ENCODE measurements at regions not wholly inside any gene's neighbourhood (a gene's known extent, or its start where the extent isn't known, plus 50 kb on each side); places are given as distances from the start of the nearest gene placed in this dataset.
"Not testable (repeated sequence)": the region's sequence is repeated elsewhere in the genome, so short reads cannot be mapped to it uniquely, and the experiment has no call there.

DNA sequence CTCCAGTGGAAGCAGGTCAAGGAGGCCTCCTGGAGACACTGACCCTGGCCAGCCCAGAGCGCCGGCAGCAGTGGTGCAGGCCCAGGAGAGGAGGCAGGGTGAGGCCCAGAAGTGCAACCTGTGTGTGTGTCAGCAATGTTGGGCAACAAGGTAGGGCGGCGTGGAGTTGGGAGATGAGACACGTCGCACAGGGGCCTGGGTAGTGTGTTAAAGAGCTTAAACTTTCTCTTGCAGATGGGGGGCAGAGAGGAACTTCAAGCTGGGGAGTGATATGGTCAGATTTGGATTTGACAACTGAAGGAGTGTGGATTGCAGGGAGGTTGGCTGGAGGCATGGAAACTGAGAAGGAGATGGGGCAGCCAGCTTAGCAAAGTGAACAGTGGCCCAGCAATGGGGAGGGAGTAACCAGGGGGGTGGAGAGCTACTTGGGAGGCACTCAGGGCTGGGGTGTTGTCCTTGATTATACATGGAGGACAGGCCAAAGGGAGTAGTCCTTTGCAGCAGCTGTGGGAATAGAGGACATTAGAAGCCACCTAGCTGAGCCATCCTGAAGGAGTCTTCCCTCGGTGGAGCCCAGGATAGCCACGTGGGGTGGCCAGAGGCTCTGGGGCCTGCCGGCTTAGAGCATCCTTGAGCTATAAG lies 278.6 kb upstream of the HS6ST1 start:
- Mint-ChIP-seq H3K27ac (no peak overlapping the region), H3K36me3 (no peaks in the 10 kb centered on the region), H3K9me3 (no peaks in the 10 kb centered on the region)
- no peak for DNase-seq (ENCODE audit: low spot score in 2 of 2)
- ATAC-seq, result no peak

DNA sequence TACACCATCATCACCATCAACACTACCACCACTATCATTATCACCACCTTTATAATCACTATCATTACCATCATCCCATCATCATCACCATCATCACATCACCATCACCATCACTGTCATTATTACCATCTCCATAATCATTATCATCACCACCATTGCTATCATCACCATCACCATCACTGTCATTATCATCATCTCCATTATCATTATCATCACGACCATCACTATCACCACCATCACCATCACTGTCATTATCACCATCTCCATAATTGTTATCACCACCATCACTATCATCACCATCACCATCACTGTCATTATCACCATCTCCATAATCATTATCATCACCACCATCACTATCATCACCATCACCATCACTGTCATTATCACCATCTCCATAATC lies 279.6 kb upstream of the HS6ST1 start:
- not testable (repeated sequence) for ATAC-seq; H3K27ac Mint-ChIP-seq; H3K36me3 Mint-ChIP-seq; H3K9me3 Mint-ChIP-seq; DNase-seq (ENCODE audit: low spot score in 2 of 2)

DNA sequence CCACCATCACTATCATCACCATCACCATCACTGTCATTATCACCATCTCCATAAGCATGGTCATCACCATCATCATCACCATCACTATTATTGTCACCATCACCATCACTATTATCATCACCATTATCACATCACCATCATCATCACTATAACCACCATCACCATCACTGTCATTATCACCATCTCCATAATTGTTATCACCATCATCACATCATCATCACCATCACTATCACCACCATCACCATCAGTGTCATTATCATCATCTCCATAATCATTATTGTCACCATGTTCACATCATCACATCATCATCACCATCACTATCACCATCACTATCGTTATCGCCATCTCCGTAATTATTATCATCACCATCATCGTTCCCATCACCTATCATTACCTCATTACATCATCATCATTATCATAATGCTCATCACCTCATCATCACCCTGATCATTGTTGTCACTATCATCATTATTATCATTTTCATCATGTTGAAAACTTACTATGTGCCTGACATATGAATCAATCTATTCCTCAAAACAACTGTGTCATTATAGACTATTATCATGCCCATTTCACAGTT lies 280.3 kb upstream of the HS6ST1 start:
- ATAC-seq (no peak), DNase-seq (ENCODE audit: low spot score in 2 of 2) (no peak)
- Mint-ChIP-seq H3K27ac (no peak overlapping the region), H3K36me3 (no peaks in the 10 kb centered on the region), H3K9me3 (no peaks in the 10 kb centered on the region)

DNA sequence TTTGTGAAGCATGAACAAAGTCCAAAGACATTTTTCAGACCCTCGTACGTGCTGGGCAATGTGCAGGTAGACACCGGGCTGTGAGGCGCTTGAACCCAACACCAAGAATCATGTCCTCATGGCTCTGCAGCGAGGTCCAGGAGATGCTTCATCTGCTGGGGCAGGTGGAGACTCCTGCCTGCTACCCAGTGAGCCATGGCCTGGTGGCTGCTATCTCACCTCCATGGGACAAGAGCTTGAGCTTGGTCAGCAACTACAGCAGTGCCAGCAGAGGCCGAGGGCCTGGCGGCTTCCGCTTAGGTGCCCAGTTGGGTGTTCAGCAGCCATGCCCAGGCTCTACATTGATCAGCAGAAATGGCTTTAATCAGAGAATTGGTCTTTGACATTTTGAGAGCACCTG lies 281.0 kb upstream of the HS6ST1 start:
- no peak overlapping the region for H3K27ac Mint-ChIP-seq
- no peaks in the 10 kb centered on the region for H3K9me3 Mint-ChIP-seq
- no peaks in the 10 kb centered on the region for H3K36me3 Mint-ChIP-seq
- DNase-seq (ENCODE audit: low spot score in 2 of 2), result peak in 1 of 2 donors; percentile 37
- no peak for ATAC-seq

DNA sequence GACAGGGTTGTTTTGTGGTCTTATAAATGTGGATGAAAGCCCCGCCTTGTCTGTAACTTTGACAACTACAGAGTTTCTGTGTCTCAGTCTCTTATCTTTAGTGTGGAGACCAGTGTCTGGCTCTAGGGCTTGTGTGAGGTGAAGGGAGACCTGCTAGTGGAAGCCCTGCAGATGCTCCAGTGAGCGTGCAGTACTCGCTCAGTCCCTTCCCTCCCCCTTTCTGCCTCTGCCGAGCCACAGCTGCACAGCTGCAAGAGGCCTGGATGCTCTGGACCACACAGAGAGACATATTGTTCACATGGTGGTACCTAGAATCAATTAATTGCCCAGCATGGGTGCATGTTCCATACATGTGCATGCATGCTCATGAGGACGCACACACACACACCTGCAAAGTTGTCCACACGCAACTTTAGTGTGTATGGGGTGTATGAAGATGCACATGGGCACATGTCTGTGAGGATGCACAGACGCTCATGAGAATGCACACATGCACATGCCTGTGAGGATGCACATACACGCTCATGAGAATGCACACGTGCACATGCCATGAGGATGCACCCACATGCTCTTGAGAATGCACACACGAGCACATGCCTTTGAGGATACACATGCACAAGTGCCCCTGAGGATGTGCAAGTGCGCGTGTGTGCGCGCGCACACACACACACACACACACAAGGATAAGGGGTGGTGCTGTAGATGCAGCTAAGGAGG lies 282.1 kb upstream of the HS6ST1 start:
- Mint-ChIP-seq H3K27ac (no peak overlapping the region), H3K9me3 (no peaks in the 10 kb centered on the region), H3K36me3 (no peaks in the 10 kb centered on the region)
- ATAC-seq, result no peak
- peak in 1 of 2 donors; percentile 30 for DNase-seq (ENCODE audit: low spot score in 2 of 2)

DNA sequence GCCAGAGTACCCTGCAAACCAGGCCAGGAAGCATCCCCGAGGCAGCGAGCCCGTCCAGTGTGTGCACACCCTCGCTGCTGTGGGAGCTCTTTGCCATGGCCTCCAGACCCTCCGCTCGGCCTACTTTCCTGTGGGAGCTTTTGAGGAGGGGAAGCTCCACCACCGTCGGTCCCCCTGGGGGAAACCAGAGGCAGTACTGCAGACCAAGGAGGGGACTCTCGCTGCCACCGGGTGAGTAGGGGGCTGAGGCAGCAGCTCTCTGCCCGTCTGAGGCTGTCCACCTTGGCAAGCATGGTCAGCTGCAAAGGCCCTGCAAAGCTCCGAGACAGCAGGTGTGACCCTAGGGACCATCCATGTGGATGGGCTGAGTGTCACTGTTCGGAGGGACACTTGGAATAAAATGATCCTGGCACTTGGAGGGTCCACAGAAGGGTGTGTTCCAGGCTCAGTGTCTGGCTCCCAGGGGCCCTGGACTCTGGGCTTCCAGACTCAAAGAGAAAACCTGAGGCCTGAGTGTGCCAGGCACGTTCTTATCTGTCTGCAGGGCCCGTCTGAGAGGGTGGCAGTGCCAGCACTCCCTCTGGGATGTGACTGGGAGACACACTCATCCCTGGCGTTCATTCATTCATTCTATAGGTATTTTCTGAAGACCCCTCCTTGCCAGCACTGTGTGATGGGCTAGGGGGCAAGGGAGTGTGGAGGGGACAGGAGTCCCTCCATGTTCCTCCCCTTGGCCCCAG lies 282.8 kb upstream of the HS6ST1 start:
- Mint-ChIP-seq H3K36me3 (no peaks in the 10 kb centered on the region), H3K9me3 (no peaks in the 10 kb centered on the region), H3K27ac (peak overlapping the region in 1 of 2 donors; percentile 13)
- no peak for ATAC-seq
- peak in 1 of 2 donors; percentile 43 for DNase-seq (ENCODE audit: low spot score in 2 of 2)

DNA sequence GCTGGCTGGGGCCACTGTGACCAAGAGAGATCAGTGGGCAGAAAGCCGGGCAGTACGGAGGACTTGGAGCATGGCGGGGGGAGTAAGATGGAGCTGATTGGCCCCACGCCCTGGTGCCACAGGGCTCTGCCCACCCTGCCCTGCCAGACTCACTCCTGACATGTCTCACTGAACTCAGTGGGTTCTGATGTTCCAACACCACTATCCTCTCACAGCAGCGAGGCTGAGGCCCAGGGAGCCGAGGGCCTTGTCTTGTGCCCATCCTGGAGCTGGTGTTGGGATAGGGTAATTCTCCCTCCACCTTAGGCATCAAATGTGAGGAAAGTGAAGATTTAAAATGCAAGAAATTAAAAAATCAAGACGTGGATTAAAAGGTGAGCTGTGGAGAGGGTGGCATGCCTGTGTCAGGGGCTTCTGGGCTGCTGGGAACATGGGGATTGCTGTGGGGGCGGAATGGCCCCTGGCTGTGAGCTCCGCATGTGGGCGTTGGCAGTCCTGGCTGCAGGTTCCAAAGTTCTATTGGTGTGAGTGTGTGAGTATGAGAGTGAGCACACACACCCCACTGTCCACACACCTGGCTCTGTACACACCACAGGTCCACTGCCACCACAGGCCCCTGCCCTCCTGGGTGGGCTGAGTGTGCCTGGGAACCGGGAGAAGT lies 283.5 kb upstream of the HS6ST1 start:
- Mint-ChIP-seq H3K27ac (peak overlapping the region in 1 of 2 donors; percentile 13), H3K9me3 (no peaks in the 10 kb centered on the region), H3K36me3 (no peaks in the 10 kb centered on the region)
- ATAC-seq, result no peak
- DNase-seq (ENCODE audit: low spot score in 2 of 2), result peak in 1 of 2 donors; percentile 42

DNA sequence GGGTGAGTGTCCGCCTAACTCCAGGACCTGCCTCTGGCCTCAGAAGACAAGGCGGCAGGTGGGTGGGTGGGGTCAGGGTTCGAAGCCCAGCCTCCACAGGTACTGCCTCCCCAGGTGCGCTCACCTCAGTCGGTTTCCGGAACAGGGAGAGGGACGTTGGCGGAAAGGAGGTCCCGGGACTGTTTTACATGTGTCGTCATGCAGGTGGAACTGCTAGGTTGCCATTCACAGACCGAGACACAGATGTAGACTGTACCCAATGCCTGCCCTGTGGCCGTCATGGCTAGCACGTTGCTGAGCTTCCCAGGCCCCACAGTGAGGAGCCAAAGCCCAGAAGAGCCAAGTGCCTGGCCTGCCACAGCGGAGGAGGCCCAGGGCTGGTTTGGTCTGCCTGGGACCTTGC lies 284.0 kb upstream of the HS6ST1 start:
- ATAC-seq (no peak), DNase-seq (ENCODE audit: low spot score in 2 of 2) (peak in 1 of 2 donors; percentile 34)
- H3K9me3 Mint-ChIP-seq, result no peaks in the 10 kb centered on the region
- H3K27ac Mint-ChIP-seq, result no peak overlapping the region
- H3K36me3 Mint-ChIP-seq, result no peaks in the 10 kb centered on the region

DNA sequence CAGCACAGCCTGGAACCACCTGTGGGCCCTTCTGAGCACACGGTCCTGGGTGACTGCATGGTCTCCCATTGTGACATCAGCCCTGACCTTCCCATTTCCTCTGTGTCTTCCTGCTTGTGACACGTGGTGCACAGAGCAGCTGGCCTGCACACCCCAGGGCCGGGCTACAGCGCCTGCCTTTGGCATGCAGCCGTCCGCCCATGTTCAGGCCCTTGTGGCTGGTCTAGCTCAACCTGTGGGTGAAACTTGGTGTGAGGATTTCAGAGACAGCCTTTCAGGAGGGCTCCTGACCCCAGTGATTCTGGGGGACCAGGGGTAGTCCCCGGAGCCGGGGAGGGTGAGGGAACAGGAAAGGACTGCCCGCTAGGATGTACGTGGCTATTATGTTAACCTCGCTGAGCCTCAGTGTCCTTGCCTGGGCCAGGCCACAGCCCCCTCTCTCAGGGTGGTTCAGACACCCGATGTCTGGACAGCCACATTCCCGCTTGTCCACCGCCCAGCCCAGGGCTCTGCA lies 284.8 kb upstream of the HS6ST1 start:
- no peak overlapping the region for H3K27ac Mint-ChIP-seq
- DNase-seq (ENCODE audit: low spot score in 2 of 2) (no peak), ATAC-seq (no peak)
- no peaks in the 10 kb centered on the region for H3K36me3 Mint-ChIP-seq
- no peaks in the 10 kb centered on the region for H3K9me3 Mint-ChIP-seq

DNA sequence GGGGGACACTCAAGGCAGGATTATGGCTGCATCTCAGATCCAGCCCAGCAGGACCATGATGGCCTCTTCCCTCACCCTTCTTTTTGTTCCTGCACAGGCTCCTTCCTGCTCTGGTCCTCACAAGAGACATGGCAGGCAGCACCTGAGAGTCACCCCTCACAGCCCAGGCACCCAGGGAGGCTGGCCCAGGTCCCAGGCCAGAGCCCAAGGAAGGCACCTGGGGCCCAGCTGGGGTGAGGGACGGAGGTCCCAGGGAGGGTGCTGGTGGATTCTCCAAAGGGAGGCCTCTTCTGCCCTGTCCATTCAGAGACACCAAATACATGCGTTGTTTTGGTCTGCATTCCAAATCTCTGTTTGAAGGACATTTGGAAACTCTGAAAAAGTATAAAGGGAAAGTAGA lies 285.4 kb upstream of the HS6ST1 start:
- no peak for ATAC-seq
- DNase-seq (ENCODE audit: low spot score in 2 of 2), result peak in 1 of 2 donors; percentile 35
- H3K36me3 Mint-ChIP-seq, result no peaks in the 10 kb centered on the region
- H3K9me3 Mint-ChIP-seq, result no peaks in the 10 kb centered on the region
- no peak overlapping the region for H3K27ac Mint-ChIP-seq

DNA sequence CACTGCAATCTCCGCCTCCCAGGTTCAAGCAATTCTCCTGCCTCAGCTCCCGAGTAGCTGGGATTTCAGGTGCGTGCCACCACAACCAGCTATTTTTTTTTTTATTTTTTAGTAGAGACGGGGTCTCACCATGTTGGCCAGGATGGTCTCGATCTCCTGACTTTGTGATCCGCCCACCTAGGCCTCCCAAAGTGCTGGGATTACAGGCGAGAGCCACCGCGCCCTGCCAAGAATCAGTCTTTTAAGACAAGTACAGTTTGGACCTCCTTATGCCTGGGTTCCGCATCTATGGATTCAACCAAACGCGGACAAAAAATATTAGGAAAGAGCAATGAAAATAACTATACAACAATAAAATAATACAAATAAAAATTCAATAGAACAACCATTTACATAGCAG lies 285.9 kb upstream of the HS6ST1 start:
- not testable (repeated sequence) for H3K27ac Mint-ChIP-seq; DNase-seq (ENCODE audit: low spot score in 2 of 2); ATAC-seq; H3K36me3 Mint-ChIP-seq; H3K9me3 Mint-ChIP-seq

DNA sequence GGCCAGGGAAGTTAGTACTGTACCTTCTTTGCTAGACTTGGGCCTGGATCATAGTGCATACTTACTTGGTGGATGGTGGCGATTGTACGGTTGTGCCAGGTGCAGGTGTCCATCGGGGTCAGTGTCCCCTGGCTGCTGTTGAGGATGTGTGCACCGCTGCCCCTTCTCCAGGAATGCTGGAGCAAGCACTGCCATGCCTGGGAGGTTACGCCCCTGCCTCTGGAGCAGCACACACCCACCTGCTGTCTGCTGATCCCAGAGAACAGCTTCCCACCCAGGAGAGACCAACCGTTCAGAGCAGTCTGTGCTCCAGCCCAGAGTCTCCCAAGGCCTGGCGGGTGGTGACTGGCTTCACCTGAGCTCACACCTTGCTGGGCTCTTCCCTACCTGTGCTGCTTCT lies 286.8 kb upstream of the HS6ST1 start:
- H3K36me3 Mint-ChIP-seq, result no peaks in the 10 kb centered on the region
- no peaks in the 10 kb centered on the region for H3K9me3 Mint-ChIP-seq
- H3K27ac Mint-ChIP-seq, result no peak overlapping the region
- ATAC-seq (no peak), DNase-seq (ENCODE audit: low spot score in 2 of 2) (no peak)

DNA sequence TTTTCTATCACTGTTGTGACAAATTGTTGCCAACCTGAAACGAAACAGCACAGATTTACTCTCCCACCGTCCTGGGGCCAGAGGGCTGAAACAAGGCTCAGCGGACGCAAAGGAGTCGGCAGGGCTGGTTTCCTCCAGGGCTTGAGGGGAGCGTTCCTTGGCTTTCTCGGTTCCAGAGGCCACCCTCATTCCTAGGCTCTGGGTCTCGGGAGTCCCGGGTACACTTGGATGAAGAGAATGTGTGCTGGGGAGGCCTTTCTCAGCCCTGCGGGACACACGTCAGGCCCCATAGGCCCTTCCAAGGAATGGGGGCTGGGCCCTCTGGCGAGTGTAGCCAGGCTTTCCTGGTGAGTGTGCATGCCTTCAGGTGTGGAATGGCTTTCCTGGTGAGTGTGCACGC lies 287.3 kb upstream of the HS6ST1 start:
- Mint-ChIP-seq H3K9me3 (no peaks in the 10 kb centered on the region), H3K36me3 (no peaks in the 10 kb centered on the region), H3K27ac (no peak overlapping the region)
- no peak for ATAC-seq
- DNase-seq (ENCODE audit: low spot score in 2 of 2), result peak in 1 of 2 donors; percentile 11

DNA sequence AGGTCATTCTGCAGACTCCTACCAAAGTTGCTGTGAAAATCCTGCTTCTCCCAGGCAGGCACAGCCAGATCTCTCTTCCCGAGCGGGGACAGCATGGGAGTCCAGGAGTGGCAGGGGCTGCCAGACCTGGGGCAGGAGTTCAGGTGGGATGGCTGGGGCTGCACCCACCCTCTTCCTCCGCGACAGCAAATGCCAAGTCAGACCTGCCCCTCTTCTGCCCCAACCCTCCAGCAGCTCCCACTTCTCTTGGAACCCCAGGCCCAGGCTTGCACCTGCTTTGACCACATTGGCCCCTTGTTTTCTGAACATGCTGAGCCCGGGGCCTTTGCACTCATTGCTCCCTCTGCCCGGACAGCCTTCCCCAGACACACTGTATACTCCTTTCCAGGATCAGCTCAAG lies 288.2 kb upstream of the HS6ST1 start:
- no peaks in the 10 kb centered on the region for H3K9me3 Mint-ChIP-seq
- no peaks in the 10 kb centered on the region for H3K36me3 Mint-ChIP-seq
- no peak overlapping the region for H3K27ac Mint-ChIP-seq
- ATAC-seq (no peak), DNase-seq (ENCODE audit: low spot score in 2 of 2) (peak in 1 of 2 donors; percentile 37)

DNA sequence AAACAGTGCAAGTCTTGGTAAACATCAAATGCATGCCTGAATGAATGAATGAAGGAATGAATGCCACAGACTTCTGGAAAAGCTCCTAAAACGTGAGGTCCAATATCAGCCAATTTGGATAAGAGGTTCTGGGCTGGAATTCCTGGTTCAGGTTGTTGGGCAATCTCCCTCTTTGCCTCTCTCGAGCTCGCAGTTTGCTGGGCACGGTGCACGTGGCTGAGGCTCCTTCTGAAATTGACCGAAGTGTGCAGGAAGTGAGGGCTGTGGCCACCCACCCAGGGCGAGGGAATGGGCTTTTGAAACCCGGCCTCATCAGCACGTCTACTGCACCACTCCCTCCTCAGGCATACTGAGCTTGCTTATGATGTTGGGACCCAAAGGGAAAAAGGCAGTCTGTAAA lies 288.8 kb upstream of the HS6ST1 start:
- DNase-seq (ENCODE audit: low spot score in 2 of 2), result no peak
- ATAC-seq, result no peak
- Mint-ChIP-seq H3K27ac (no peak overlapping the region), H3K9me3 (no peaks in the 10 kb centered on the region), H3K36me3 (no peaks in the 10 kb centered on the region)

DNA sequence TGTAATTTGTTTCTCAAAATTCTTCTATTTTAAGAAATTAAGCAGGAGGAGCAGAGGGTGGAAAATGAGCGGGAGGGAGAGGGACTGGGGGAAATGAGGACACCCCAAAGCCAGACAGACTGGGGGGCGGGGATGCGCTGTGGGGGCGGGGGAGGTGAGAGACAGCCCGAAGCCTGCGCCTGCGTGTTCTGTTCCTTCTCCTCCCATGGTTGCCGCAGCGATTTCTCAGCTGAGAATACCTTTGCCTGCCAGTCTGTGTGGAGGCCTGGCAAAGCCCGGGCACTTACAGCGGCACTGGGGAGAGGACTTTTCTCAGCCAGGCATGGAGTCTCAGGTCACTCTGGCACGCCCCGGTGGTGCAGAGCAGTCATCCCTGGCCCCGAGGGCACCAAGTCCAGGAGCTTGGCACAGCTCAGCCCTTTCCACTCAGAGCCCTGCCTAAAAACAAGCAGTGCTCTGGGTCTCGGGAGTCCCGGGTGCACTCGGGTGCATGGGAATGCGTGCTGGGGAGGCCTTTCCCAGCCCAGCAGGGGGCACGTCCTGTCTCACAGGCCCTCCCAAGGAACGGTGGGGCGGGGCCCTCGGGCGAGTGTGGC lies 289.3 kb upstream of the HS6ST1 start:
- no peak for ATAC-seq
- DNase-seq (ENCODE audit: low spot score in 2 of 2), result peak in 1 of 2 donors; percentile 35
- Mint-ChIP-seq H3K36me3 (no peaks in the 10 kb centered on the region), H3K27ac (no peak overlapping the region), H3K9me3 (no peaks in the 10 kb centered on the region)

Measured in activated naive CD4-positive, alpha-beta T cell treated with anti-CD3 and anti-CD28 coated beads, Interleukin-2, amount 50 U/mL, for 72 hours (primary cell).